Tibial nerve (tissue), 4 donors: ENCODE measurements at regions not wholly inside any gene's neighbourhood (a gene's known extent, or its start where the extent isn't known, plus 50 kb on each side); places are given as distances from the start of the nearest gene placed in this dataset.

Experiments used
- DNase-seq, 2 donors: peaks; one replicate each; pipeline ENCODE4 v3.0.0-alpha.2; 2019; ENCODE audit warnings: low spot score in 2 of 2
- H3K27ac ChIP-seq, 4 donors: fragments of 200-600 bp; sonication (generic) in 3 of 4; one replicate each; pipeline ENCODE4 v1.5.1; 2017 to 2019; ENCODE audit warnings: mild to moderate bottlenecking in 1 of 4
- H3K27me3 ChIP-seq, 2 donors: fragments of 200-600 bp; sonication (generic) in 1 of 2; one replicate each; pipeline versions ENCODE4 v1.5.1 to v1.6.0; 2017 to 2019
- H3K36me3 ChIP-seq, 3 donors: fragments of 200-600 bp; sonication (generic); one replicate each; pipeline ENCODE4 v1.5.1; 2018 to 2019
- H3K4me1 ChIP-seq, 4 donors: fragments of 200-600 bp; sonication (generic) in 3 of 4; one replicate each; pipeline ENCODE4 v1.5.1; 2017 to 2019
- H3K4me3 ChIP-seq, 4 donors: fragments of 200-600 bp; sonication (generic) in 3 of 4; one replicate each; pipeline ENCODE4 v1.5.1; 2017 to 2019; ENCODE audit warnings: mild to moderate bottlenecking in 1 of 4, moderate library complexity in 1 of 4
- H3K9me3 ChIP-seq, 4 donors: fragments of 200-600 bp; sonication (generic) in 3 of 4; one replicate each; pipeline ENCODE4 v1.5.1; 2017 to 2019
- CTCF ChIP-seq, 5 experiments: fragments of 200-600 bp in 3 of 5; fragments of 450-650 bp in 2 of 5; sonication (generic) in 3 of 5; IDR thresholded peaks; one replicate each; pipeline ENCODE4 v1.5.1; 2016 to 2019; ENCODE audit warnings: antibody characterized with exemption in 5 of 5, mild to moderate bottlenecking in 3 of 5, moderate library complexity in 2 of 5
- EP300 ChIP-seq, 2 donors: sonication (generic); formaldehyde crosslinking; IDR thresholded peaks; one replicate each; pipeline ENCODE4 v1.6.1; 2017; ENCODE audit warnings: antibody characterized with exemption in 2 of 2, mild to moderate bottlenecking in 1 of 2
- POLR2A ChIP-seq, 2 donors: fragments of 450-650 bp; IDR thresholded peaks; one replicate each; pipeline ENCODE4 v1.6.1; 2017; ENCODE audit warnings: antibody characterized with exemption in 2 of 2, mild to moderate bottlenecking in 2 of 2, moderate library complexity in 2 of 2
- WGBS, 2 donors: methylation state at CpG; one replicate each; pipeline ENCODE4 v1.1.5; 2018; 5-methylcytosine and 5-hydroxymethylcytosine counted together

GRCh38 chrX:128901018-128901417, 622.3 kb downstream of the SMARCA1 start:
- H3K27me3 ChIP-seq = no peaks in the 10 kb centered on the region
- DNase-seq = no peak
- H3K4me1 ChIP-seq = no peaks in the 10 kb centered on the region
- no peak overlapping the region for H3K4me3 ChIP-seq
- no peak for TF ChIP-seq CTCF (IDR thresholded peaks at IDR 0.05)
- TF ChIP-seq POLR2A (IDR thresholded peaks at IDR 0.05) = no peak
- no peak for TF ChIP-seq EP300 (IDR thresholded peaks at IDR 0.05)
- no peaks in the 10 kb centered on the region for H3K9me3 ChIP-seq
- no peak overlapping the region for H3K27ac ChIP-seq
- 85 to 97% methylated on average over 2 of the region's 2 CpGs for WGBS, 2 donors
- H3K36me3 ChIP-seq = no peaks in the 10 kb centered on the region

DNA sequence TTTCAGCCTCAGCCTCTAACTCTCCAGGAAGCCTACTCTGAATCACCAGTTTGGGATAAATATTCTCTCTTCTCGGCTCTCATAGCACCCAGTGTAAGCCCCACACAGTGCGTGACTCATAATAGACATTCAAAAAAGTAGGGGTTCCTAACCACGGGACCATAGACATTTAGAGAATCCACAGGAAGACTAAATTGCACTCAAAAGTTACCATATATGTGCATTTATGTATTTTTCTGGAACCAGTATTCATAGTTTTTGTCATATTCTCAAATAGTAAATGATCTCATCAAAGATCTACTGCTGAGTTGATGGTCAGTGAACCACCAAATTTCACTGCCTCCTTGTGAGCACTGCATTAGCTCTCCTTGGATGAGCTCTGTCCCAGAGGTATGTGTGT, 625.7 kb downstream of the SMARCA1 start:
- TF ChIP-seq CTCF (IDR thresholded peaks at IDR 0.05) = no peak
- TF ChIP-seq EP300 (IDR thresholded peaks at IDR 0.05) = no peak
- TF ChIP-seq POLR2A (IDR thresholded peaks at IDR 0.05) = no peak
- DNase-seq = no peak
- Histone ChIP-seq H3K36me3 (no peaks in the 10 kb centered on the region), H3K9me3 (no peaks in the 10 kb centered on the region), H3K27me3 (no peaks in the 10 kb centered on the region), H3K4me1 (no peaks in the 10 kb centered on the region), H3K27ac (no peak overlapping the region), H3K4me3 (no peak overlapping the region)
- 79 to 97% methylated on average over 3 of the region's 3 CpGs for WGBS, 2 donors

DNA sequence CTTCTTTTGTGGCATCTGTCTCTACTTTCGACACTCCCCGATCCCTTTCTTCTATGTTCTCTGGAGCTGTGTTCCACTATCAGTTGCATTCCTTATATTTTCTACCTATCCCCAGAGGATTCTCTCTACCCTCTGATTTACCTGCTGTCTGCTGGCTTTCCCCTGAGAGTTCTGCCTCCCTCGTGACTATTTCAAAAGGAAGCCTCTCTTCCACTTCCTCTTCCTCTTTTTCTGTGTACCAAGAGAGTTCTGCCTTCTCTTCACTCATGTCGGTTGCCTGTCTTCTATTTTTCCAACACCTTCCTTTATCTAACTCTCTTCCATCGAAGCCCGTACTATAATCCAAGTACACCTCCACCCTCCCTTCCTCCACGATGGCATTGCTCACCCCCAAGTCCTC, 631.7 kb downstream of the SMARCA1 start:
- TF ChIP-seq POLR2A (IDR thresholded peaks at IDR 0.05) (no peak), CTCF (IDR thresholded peaks at IDR 0.05) (no peak), EP300 (IDR thresholded peaks at IDR 0.05) (no peak)

GRCh38 chrX:128884430-128884829, 638.9 kb downstream of the SMARCA1 start:
- Histone ChIP-seq H3K4me3 (no peak overlapping the region), H3K9me3 (no peaks in the 10 kb centered on the region), H3K4me1 (no peaks in the 10 kb centered on the region), H3K27me3 (no peaks in the 10 kb centered on the region), H3K27ac (no peak overlapping the region), H3K36me3 (no peaks in the 10 kb centered on the region)
- DNase-seq = no peak
- WGBS, 2 donors = 94 to 100% methylated on average over 2 of the region's 2 CpGs
- TF ChIP-seq CTCF (IDR thresholded peaks at IDR 0.05) (no peak), EP300 (IDR thresholded peaks at IDR 0.05) (no peak), POLR2A (IDR thresholded peaks at IDR 0.05) (no peak)

More for the DNA sequence above, 631.7 kb downstream of the SMARCA1 start:
- Histone ChIP-seq H3K4me1 (no peaks in the 10 kb centered on the region), H3K27ac (no peak overlapping the region), H3K4me3 (no peak overlapping the region), H3K36me3 (no peaks in the 10 kb centered on the region), H3K9me3 (no peaks in the 10 kb centered on the region), H3K27me3 (no peaks in the 10 kb centered on the region)
- no peak for DNase-seq
- WGBS, 2 donors = 81 to 92% methylated on average over 7 of the region's 7 CpGs

DNA sequence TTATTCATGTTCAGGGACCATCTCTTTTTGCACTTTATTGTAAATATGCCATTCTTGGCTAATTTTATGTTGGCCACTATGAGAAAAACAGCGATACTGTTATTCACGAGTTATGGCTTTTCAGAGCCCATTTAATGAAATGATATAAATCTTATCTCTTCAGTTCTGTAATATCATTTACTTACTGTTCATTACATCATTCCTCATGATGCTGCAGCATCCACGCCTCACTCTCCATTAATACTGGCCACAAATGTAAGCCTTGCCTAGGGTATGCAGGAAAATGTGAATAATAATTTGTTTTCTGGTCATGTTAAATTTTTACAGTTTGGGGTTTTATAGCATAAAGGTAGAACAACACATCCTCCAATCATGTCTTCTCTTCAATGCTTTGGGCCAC, 639.6 kb downstream of the SMARCA1 start:
- Histone ChIP-seq H3K9me3 (no peaks in the 10 kb centered on the region), H3K4me3 (no peak overlapping the region), H3K27me3 (no peaks in the 10 kb centered on the region), H3K4me1 (no peaks in the 10 kb centered on the region), H3K36me3 (no peaks in the 10 kb centered on the region), H3K27ac (no peak overlapping the region)
- 79 to 97% methylated on average over 3 of the region's 3 CpGs for WGBS, 2 donors
- TF ChIP-seq EP300 (IDR thresholded peaks at IDR 0.05) (no peak), CTCF (IDR thresholded peaks at IDR 0.05) (no peak), POLR2A (IDR thresholded peaks at IDR 0.05) (no peak)
- no peak for DNase-seq
